AG04450 (cell line): ENCODE measurements at regions not wholly inside any gene's neighbourhood (a gene's known extent, or its start where the extent isn't known, plus 50 kb on each side); places are given as distances from the start of the nearest gene placed in this dataset.

Experiments
- CTCF ChIA-PET: fragments of 300-600, 350-600 bp; formaldehyde crosslinking; extraction: SDS; loops from one replicate; lab custom pipeline; 2022; ENCODE audit warnings: antibody characterized with exemption, inconsistent platforms; lab: Charles Lee
- POLR2A ChIA-PET: fragments of 350-600 bp; formaldehyde crosslinking; extraction: SDS; loops from one replicate; lab custom pipeline; 2021; ENCODE audit warnings: antibody characterized with exemption, inconsistent platforms; lab: Yijun Ruan, JAX
- DNase-seq: peaks from one replicate; pipeline ENCODE4 v3.0.0-alpha.2; 2011; ENCODE audit warnings: low read depth, low spot score
- H3K27ac ChIP-seq: one replicate; pipeline ENCODE4 v1.5.1; 2012; ENCODE audit warnings: low read depth, low read length, control low read depth
- H3K27me3 ChIP-seq: one replicate; pipeline ENCODE4 v1.6.0; 2012; ENCODE audit warnings: low read length; ENCODE audit not compliant: control insufficient read depth, insufficient read depth
- H3K4me3 ChIP-seq: 2 replicates; pipeline ENCODE4 v1.5.1; 2011; ENCODE audit warnings: mild to moderate bottlenecking, low read depth, low read length, control low read depth
- H3K9me3 ChIP-seq: 2 replicates; pipeline ENCODE4 v1.5.1; 2012; ENCODE audit warnings: low read length; ENCODE audit not compliant: control insufficient read depth, insufficient read depth
- TF ChIP-seq, protein P1 (sequence below): IDR thresholded peaks from 2 replicates; pipeline ENCODE4 v1.5.1; 2011; ENCODE audit warnings: low read depth, low read length, control low read depth, inconsistent platforms

DNA sequence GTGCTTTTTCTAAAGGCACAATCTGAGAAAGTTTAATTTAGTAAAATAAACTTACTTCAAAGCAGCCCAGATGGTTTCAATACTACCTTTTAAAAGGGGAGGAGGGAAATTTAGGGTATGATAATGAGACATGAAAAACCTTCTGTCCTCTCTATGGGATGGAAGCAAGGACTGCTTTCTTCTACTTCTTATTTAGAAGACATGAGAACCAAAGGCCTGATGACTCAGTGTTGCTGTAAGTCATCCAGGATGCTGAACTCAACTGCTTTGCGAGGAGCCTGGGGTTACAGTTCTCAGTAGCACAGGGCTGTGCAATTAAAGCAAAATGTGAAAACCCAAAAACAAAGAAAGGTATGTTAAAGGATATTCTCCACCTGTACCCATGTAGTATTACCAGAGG lies 140.8 kb upstream of the EDNRA start:
- H3K4me3 ChIP-seq: no peak overlapping the region
- POLR2A ChIA-PET: no interaction called here
- TF ChIP-seq, protein P1, sequence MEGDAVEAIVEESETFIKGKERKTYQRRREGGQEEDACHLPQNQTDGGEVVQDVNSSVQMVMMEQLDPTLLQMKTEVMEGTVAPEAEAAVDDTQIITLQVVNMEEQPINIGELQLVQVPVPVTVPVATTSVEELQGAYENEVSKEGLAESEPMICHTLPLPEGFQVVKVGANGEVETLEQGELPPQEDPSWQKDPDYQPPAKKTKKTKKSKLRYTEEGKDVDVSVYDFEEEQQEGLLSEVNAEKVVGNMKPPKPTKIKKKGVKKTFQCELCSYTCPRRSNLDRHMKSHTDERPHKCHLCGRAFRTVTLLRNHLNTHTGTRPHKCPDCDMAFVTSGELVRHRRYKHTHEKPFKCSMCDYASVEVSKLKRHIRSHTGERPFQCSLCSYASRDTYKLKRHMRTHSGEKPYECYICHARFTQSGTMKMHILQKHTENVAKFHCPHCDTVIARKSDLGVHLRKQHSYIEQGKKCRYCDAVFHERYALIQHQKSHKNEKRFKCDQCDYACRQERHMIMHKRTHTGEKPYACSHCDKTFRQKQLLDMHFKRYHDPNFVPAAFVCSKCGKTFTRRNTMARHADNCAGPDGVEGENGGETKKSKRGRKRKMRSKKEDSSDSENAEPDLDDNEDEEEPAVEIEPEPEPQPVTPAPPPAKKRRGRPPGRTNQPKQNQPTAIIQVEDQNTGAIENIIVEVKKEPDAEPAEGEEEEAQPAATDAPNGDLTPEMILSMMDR: no peak
- CTCF ChIA-PET: interaction anchor here (2.1 kb wide), 1 partner anchor 179 kb away, joined by 6 read pairs; no protein-coding TSS in a partner anchor
- H3K27ac ChIP-seq: no peak overlapping the region
- no peaks in the 10 kb centered on the region for H3K27me3 ChIP-seq
- DNase-seq: no peak
- no peaks in the 10 kb centered on the region for H3K9me3 ChIP-seq

DNA sequence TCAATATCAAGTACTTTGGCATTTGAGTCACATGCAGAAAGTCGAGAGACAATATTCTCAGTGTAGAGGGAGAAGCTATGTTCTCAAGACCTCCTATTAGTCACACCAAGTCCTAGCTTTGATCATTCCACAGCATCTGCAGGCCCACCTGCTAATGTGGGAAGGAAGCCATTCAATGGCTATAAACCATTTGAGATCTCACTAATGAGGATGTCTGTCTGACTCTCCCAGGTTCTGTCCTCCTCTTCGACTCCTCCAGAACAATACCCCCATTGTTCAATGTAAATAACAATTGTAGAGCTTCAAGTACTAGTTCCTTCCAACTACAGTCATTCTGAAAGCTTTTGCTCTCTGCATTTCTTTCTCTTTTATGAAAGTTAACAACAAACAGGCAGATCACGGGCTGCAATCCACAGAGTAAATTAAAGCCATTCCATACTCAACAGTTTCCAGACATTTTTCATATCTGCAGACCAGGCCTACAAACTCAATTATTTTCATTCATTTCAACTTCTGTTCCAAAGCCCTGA lies 140.2 kb upstream of the EDNRA start:
- no peak for DNase-seq
- POLR2A ChIA-PET: no interaction called here

DNA sequence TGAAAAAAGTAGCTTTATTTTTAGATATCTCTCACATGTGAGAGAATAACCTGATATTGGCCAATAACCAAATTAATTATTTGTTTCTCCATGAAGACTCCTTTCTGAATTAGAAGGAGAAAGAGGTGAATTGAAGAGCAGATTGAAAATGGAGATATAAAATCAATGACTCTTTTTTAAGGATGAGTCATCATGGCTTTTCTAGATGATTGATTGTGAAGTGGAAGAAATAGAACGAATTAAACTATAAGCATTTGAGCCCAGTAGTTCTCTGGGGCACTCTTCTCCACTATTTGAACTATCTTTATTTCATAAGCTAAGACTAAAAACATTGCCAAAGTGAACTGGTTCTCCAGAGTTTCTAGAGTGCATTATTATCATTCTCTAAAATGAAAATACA lies 137.2 kb upstream of the EDNRA start:
- DNase-seq: no peak
- Histone ChIP-seq H3K27ac (no peak overlapping the region), H3K27me3 (no peaks in the 10 kb centered on the region), H3K4me3 (no peak overlapping the region), H3K9me3 (no peaks in the 10 kb centered on the region)
- TF ChIP-seq, protein P1: no peak
- CTCF ChIA-PET: interaction anchor here (0.6 to 0.7 kb wide), 2 partner anchors 20 to 522 kb away, joined by 3 to 12 read pairs; no protein-coding TSS in a partner anchor
- POLR2A ChIA-PET: no interaction called here

More for the DNA sequence above, 140.2 kb upstream of the EDNRA start:
- TF ChIP-seq, protein P1: no peak
- CTCF ChIA-PET: interaction anchor here (0.6 to 2.1 kb wide), 2 partner anchors 179 to 249 kb away, joined by 3 to 6 read pairs; no protein-coding TSS in a partner anchor
- H3K27ac ChIP-seq: no peak overlapping the region
- no peaks in the 10 kb centered on the region for H3K27me3 ChIP-seq
- H3K9me3 ChIP-seq: no peaks in the 10 kb centered on the region
- no peak overlapping the region for H3K4me3 ChIP-seq

DNA sequence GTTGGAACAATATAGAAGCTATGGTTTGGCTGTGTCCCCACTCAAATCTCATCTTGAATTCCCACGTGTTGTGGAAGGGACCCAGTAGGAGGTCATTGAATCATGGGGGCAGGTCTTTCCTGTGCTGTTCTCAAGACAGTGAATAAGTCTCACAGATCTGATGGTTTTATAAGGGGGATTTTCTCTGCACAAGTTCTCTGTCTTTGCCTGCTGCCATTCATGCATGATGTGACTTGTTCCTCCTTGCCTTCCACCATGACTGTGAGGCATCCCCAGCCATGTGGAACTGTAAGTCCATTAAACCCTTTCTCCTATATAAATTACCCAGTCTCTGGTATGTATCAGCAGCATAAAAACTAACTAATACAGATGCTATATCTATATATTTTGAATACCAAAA lies 135.2 kb upstream of the EDNRA start:
- ChIA-PET CTCF (no interaction called here), POLR2A (no interaction called here)
- TF ChIP-seq, protein P1: no peak

DNA sequence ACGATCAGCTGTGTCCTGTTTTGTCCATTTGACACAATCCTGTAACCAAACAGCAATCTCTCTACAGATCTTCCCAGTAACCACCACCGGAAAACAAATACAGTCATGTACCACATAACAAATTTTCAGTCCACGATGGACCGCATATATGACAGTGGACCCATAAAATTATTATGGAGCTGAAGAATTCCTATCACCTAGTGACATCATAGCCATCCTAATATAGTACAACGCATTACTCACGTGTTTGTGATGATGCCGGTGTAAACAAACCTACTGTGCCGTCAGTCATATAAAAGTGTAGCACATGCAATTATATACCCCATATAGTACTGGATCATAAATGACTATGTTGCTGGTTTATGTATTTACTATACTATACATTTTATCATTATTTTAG lies 133.7 kb upstream of the EDNRA start:
- Histone ChIP-seq H3K9me3 (peaks cover 3% of the 10 kb centered on the region; the same call in 1 of the 2 replicates), H3K27ac (no peak overlapping the region), H3K4me3 (no peak overlapping the region), H3K27me3 (no peaks in the 10 kb centered on the region)
- TF ChIP-seq, protein P1: no peak
- no peak for DNase-seq
- POLR2A ChIA-PET: no interaction called here
- CTCF ChIA-PET: no interaction called here

More for the DNA sequence above, 135.2 kb upstream of the EDNRA start:
- H3K9me3 ChIP-seq: no peaks in the 10 kb centered on the region
- no peak overlapping the region for H3K4me3 ChIP-seq
- H3K27ac ChIP-seq: no peak overlapping the region
- H3K27me3 ChIP-seq: no peaks in the 10 kb centered on the region
- no peak for DNase-seq
